ENCODE measurements at regions not wholly inside any gene's neighbourhood (a gene's known extent, or its start where the extent isn't known, plus 50 kb on each side); places are given as distances from the start of the nearest gene placed in this dataset.

DNA sequence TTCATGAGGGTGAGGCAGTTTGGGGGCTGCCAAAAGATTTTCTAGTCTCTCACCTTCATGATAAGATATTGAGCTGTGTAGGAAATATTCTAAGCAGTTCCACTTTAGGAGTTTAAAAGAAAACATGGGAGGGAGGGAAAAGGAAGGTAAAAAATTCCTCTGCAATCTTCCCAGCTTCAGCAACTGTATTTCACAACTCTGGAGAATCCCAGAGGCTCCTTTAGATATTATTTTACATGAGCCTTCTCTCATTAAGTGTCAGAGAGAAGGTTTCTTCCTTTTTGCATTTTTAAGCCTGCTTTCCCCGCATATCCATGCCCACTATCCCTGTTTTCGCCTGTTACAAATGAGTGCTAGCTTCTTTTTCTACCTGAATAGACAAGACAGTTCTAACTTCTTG lies 289.4 kb downstream of the CHRM3 start:
- Mint-ChIP-seq H3K36me3 (peaks cover 3% of the 10 kb centered on the region), H3K4me3 (no peak overlapping the region), H3K27ac (no peak overlapping the region), H3K4me1 (no peaks in the 10 kb centered on the region), H3K9me3 (no peaks in the 10 kb centered on the region), H3K27me3 (no peaks in the 10 kb centered on the region)

DNA sequence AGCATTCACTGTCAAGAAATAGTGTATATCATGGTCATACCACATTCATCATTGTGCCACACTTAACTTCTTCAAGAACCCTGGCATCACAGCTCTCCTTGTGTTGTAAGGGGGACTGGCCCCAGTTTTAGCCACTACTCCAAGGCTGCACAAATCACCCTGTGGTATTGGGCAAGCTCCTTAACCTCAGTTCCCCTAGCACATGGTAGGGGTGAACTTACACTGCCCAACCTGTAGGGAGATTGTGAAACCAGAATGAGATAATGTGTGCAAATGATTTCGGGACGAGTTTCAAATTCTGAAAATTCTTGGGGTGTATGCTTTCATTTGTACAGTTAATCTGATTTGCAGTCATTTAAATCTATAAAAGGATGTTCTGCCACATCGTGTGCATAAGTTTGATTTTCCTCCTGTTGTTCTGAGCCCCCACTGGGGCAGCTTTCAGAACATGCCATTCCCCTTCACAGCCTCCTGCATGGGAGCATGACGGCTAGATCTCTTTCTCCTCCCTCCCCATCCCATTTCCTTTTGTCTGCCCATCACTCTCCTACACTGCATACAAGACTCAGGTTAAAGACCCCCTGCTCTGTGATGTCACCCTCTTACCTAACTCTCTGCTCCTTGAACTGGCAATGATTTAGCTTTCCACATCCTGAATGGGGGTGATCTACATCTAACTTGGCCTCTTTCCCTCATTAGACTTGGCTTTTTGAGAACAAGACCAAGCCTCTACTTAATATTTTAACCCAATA lies 290.3 kb downstream of the CHRM3 start:
- H3K27ac Mint-ChIP-seq = no peak overlapping the region
- no peaks in the 10 kb centered on the region for H3K4me1 Mint-ChIP-seq
- H3K4me3 Mint-ChIP-seq = no peak overlapping the region
- H3K36me3 Mint-ChIP-seq = peaks cover 3% of the 10 kb centered on the region
- no peaks in the 10 kb centered on the region for H3K9me3 Mint-ChIP-seq
- H3K27me3 Mint-ChIP-seq = no peaks in the 10 kb centered on the region

DNA sequence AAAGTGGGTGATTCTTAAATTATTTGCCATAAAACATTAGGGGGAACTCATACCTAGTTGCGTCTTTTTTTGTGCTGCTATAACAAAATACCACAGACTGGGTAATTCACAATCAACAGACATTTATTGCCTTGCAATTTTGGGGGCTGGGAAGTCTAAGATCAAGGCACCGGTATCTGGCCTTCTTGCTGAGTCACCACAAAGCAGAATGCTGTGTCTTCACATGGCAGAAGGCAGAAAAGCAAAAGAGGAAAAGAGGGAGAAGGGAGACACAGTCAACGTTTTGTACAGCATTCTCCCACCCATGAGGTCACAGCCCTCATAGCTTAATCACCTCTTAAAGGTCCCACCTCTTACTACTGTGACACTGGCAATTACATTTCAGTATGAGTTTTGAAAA lies 291.0 kb downstream of the CHRM3 start:
- H3K36me3 Mint-ChIP-seq = peaks cover 3% of the 10 kb centered on the region
- H3K4me1 Mint-ChIP-seq = no peaks in the 10 kb centered on the region
- H3K27me3 Mint-ChIP-seq = no peaks in the 10 kb centered on the region
- H3K4me3 Mint-ChIP-seq = no peak overlapping the region
- no peaks in the 10 kb centered on the region for H3K9me3 Mint-ChIP-seq
- H3K27ac Mint-ChIP-seq = no peak overlapping the region

DNA sequence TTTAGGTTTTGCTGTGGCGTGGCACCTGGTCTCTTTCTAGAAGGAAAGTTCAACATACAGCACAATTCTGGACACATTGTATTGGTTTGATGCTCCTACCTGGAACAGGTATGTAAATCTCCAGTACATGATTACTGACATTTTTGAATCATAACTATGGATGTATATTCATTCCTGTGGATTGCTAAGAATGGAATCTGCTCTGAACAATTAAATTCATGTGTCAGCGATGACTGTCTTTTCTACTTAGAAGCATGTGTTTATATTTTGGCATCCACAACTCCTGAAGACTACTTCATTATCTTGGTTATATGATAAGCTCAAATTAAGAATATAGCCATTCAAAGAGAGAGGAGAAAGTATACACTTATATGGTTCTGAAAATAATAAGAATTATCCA lies 291.8 kb downstream of the CHRM3 start:
- Mint-ChIP-seq H3K27ac (no peak overlapping the region), H3K27me3 (no peaks in the 10 kb centered on the region), H3K4me3 (no peak overlapping the region), H3K36me3 (peaks cover 3% of the 10 kb centered on the region), H3K4me1 (no peaks in the 10 kb centered on the region), H3K9me3 (no peaks in the 10 kb centered on the region)

- H3K4me3 Mint-ChIP-seq = no peak overlapping the region
- peaks cover 3% of the 10 kb centered on the region for H3K36me3 Mint-ChIP-seq
- H3K4me1 Mint-ChIP-seq = no peaks in the 10 kb centered on the region
- no peaks in the 10 kb centered on the region for H3K9me3 Mint-ChIP-seq
- no peak overlapping the region for H3K27ac Mint-ChIP-seq
- H3K27me3 Mint-ChIP-seq = no peaks in the 10 kb centered on the region
These were observed 295.7 kb downstream of the CHRM3 start for GRCh38 chr1:239682046-239682445.

GRCh38 chr1:239682960-239683359 lies 296.6 kb downstream of the CHRM3 start:
- Mint-ChIP-seq H3K4me3 (no peak overlapping the region), H3K27me3 (no peaks in the 10 kb centered on the region), H3K36me3 (peaks cover 3% of the 10 kb centered on the region), H3K4me1 (no peaks in the 10 kb centered on the region), H3K27ac (no peak overlapping the region), H3K9me3 (no peaks in the 10 kb centered on the region)

DNA sequence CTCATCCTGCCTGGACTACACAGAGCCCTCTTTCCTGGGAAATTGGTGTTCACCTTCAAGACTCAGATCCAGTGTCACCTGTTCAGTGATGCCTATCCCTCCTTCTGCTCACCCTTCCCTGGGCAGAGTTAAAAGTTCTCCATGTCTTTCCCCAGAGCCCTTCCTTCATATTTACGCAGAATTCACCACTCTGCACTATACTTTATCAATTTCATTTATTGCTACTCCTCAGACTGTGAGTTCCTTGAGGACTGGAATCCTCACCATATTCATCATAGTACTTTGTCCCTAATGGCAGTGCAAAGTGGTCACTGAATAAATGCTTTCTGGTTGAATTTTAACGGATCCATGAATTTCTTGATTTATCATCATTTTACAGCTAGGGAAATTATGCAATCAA lies 300.0 kb downstream of the CHRM3 start:
- Mint-ChIP-seq H3K27me3 (no peaks in the 10 kb centered on the region), H3K4me1 (no peaks in the 10 kb centered on the region), H3K36me3 (no peaks in the 10 kb centered on the region), H3K4me3 (no peak overlapping the region), H3K27ac (no peak overlapping the region), H3K9me3 (no peaks in the 10 kb centered on the region)

- Mint-ChIP-seq H3K4me1 (peaks cover 14% of the 10 kb centered on the region), H3K36me3 (no peaks in the 10 kb centered on the region), H3K27me3 (no peaks in the 10 kb centered on the region), H3K4me3 (no peak overlapping the region), H3K27ac (no peak overlapping the region), H3K9me3 (peaks cover under 1% of the 10 kb centered on the region)
These were observed 309.9 kb downstream of the CHRM3 start for GRCh38 chr1:239696317-239696716.

- Mint-ChIP-seq H3K27me3 (no peaks in the 10 kb centered on the region), H3K36me3 (peaks cover 14% of the 10 kb centered on the region), H3K4me3 (no peak overlapping the region), H3K27ac (no peak overlapping the region), H3K4me1 (peaks cover 29% of the 10 kb centered on the region), H3K9me3 (peaks cover 5% of the 10 kb centered on the region)
These were observed 314.3 kb downstream of the CHRM3 start for GRCh38 chr1:239700667-239701066.

- Mint-ChIP-seq H3K27ac (peak overlapping the region; percentile 9), H3K4me1 (peaks cover 43% of the 10 kb centered on the region), H3K4me3 (no peak overlapping the region), H3K27me3 (no peaks in the 10 kb centered on the region), H3K36me3 (peaks cover 23% of the 10 kb centered on the region), H3K9me3 (peaks cover 5% of the 10 kb centered on the region)
These were observed 316.7 kb downstream of the CHRM3 start for GRCh38 chr1:239703075-239703474.

DNA sequence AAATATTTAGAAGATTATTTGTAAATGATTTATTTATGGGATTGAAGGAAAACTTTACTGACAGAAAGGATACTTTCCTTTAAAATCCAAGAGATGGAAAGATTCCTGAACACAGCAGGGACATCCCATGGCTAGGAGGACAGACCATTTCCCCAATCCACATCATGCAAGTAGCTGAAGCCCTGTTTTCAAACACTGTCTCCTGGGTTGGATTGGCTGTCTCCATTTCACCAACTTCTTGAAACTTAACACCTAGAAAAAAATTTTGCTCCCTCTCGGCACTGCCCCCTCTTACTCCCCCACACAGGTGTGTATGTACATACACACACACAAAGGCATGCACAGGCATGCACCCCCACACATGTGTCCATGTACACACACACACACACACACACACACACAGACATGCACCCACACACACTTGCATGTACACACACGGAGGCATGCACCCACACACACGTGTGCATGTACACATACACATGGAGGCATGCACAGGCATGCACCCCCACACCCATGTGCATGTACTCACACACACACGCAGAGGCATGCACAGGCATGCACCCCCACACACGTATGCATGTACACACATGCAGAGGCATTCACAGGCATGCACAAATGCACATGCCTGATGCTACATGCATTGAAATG lies 320.0 kb downstream of the CHRM3 start:
- peak overlapping the region; percentile 31 for H3K27ac Mint-ChIP-seq
- H3K36me3 Mint-ChIP-seq = peaks cover 33% of the 10 kb centered on the region

DNA sequence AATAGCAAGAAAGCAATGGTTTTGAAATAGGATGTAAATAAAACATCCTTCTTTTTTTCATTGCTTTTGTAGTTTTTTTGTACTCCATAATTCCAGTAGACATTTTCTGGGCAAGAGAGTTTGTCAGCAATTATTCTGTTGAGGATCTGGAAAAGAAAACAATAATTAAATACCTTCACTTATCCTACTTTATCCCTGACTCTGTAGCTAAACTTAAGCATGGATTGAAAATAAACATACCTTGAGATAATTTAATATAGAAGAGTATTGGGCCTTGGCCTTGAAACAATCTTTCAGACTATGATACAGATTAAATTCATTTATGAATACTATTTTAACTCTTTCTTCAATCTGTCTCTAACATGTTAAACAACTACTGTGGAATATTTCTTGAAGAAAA lies 321.2 kb downstream of the CHRM3 start:
- peaks cover 36% of the 10 kb centered on the region for H3K36me3 Mint-ChIP-seq
- H3K27ac Mint-ChIP-seq = peak overlapping the region; percentile 69

More for the DNA sequence above, 320.0 kb downstream of the CHRM3 start:
- H3K27me3 Mint-ChIP-seq = no peaks in the 10 kb centered on the region
- H3K4me3 Mint-ChIP-seq = no peak overlapping the region
- peaks cover 58% of the 10 kb centered on the region for H3K4me1 Mint-ChIP-seq
- H3K9me3 Mint-ChIP-seq = peaks cover 4% of the 10 kb centered on the region

DNA sequence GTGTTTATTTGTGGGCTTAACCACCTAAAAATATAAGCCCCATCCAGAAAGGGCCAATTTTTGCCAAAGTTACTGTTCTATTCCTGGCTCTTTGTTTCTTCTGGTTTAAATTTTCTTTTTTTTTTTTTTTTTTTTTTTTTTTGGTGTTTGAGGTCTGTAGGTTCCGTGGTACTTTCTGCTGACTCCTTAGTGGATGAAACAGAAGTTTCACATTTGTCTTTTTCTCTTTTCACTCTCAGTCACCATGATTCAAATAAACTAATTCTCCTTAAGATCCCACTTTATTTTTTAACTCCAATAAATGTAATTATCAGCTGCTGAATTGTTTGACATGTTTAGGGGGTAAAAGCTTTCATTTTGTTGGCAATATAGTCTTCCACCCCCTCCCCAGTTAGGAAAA lies 322.3 kb downstream of the CHRM3 start:
- Mint-ChIP-seq H3K27me3 (no peaks in the 10 kb centered on the region), H3K36me3 (peaks cover 41% of the 10 kb centered on the region), H3K27ac (peak overlapping the region; percentile 31), H3K4me1 (peaks cover 47% of the 10 kb centered on the region), H3K9me3 (no peaks in the 10 kb centered on the region), H3K4me3 (no peak overlapping the region)

More for the DNA sequence above, 321.2 kb downstream of the CHRM3 start:
- no peaks in the 10 kb centered on the region for H3K9me3 Mint-ChIP-seq
- peaks cover 55% of the 10 kb centered on the region for H3K4me1 Mint-ChIP-seq
- H3K4me3 Mint-ChIP-seq = no peak overlapping the region
- H3K27me3 Mint-ChIP-seq = no peaks in the 10 kb centered on the region

DNA sequence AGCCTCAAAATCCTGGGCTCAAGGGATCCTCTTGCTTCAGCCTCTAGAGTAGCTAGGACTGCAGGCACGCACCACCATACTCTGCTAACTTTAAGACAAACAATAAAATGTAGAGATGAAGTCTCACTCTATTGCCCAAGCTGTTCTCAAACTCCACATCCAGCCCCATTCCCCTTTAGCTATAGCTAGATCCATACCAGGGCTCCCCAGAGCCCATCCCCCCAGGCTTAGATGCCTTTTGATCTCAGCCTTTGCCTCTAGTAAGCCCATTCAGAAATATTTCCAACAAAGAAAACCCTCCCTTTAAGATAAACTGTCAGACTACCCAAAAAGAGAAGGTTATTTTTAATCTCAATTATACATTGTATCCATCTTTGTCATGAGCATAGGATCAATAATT lies 325.4 kb downstream of the CHRM3 start:
- Mint-ChIP-seq H3K4me1 (peaks cover 23% of the 10 kb centered on the region), H3K36me3 (peaks cover 27% of the 10 kb centered on the region), H3K27me3 (no peaks in the 10 kb centered on the region), H3K4me3 (no peak overlapping the region), H3K9me3 (no peaks in the 10 kb centered on the region), H3K27ac (peak overlapping the region; percentile 79)

- H3K4me1 Mint-ChIP-seq = peaks cover 18% of the 10 kb centered on the region
- H3K27me3 Mint-ChIP-seq = no peaks in the 10 kb centered on the region
- H3K36me3 Mint-ChIP-seq = peaks cover 8% of the 10 kb centered on the region
- H3K9me3 Mint-ChIP-seq = no peaks in the 10 kb centered on the region
- no peak overlapping the region for H3K4me3 Mint-ChIP-seq
- H3K27ac Mint-ChIP-seq = no peak overlapping the region
These were observed 330.9 kb downstream of the CHRM3 start for GRCh38 chr1:239717097-239717917.

DNA sequence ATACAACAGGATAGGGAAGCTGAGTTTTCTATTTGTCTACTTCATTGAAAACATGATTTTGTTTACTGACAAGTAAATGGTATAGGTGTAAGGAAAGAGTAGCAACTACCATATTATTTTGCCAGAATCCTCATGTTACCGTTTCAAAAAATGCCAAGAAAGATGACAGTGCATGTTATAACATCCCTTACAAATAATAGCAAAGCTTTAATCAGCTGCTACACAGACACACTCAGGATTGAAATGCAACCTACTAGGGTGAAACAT lies 331.5 kb downstream of the CHRM3 start:
- Mint-ChIP-seq H3K4me1 (peaks cover 24% of the 10 kb centered on the region), H3K36me3 (peaks cover 6% of the 10 kb centered on the region), H3K4me3 (no peak overlapping the region), H3K27ac (no peak overlapping the region), H3K9me3 (no peaks in the 10 kb centered on the region), H3K27me3 (no peaks in the 10 kb centered on the region)

Measured in activated naive CD4-positive, alpha-beta T cell treated with anti-CD3 and anti-CD28 coated beads, Interleukin-2, amount 50 U/mL, for 24 hours (primary cell).